ENCODE measurements at regions not wholly inside any gene's neighbourhood (a gene's known extent, or its start where the extent isn't known, plus 50 kb on each side); places are given as distances from the start of the nearest gene placed in this dataset.

DNA sequence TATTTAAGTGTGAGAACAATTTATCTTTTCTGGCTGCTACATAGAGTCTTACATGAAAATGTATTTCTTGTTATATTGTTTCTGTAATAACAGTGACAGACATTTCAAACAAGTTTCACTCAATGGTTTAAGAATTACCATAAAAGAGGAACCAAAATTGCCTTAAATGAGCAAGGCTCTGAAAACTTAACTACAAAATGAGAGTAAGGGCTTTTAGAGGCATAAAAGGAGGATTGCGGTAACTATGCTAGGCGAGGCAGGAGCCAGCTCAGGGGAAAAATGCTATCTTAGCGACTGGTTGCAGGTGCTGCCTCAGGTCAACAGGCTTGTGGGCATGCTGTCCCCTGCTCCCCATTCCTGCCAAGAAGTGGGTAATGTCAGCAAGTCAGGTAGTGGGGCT lies 81.7 kb upstream of the MSI2 start:
- Mint-ChIP-seq H3K4me3 (ENCODE audit: unreplicated experiment) (no peak overlapping the region), H3K4me1 (ENCODE audit: insufficient read depth, unreplicated experiment) (no peaks in the 10 kb centered on the region), H3K9me3 (ENCODE audit: unreplicated experiment) (no peaks in the 10 kb centered on the region), H3K36me3 (ENCODE audit: insufficient read depth, unreplicated experiment) (no peaks in the 10 kb centered on the region), H3K27me3 (ENCODE audit: insufficient read depth, unreplicated experiment) (no peaks in the 10 kb centered on the region), H3K27ac (ENCODE audit: low read depth, unreplicated experiment) (no peak overlapping the region)
- CTCF ChIA-PET = interaction anchor here (0.7 kb wide), 1 partner anchor 20 kb away, joined by 3 read pairs; no protein-coding TSS in a partner anchor
- DNase-seq (ENCODE audit: unreplicated experiment) = no peak
- intact Hi-C loops (cut with micrococcal nuclease) = no loop called here
- TF ChIP-seq, protein P1, sequence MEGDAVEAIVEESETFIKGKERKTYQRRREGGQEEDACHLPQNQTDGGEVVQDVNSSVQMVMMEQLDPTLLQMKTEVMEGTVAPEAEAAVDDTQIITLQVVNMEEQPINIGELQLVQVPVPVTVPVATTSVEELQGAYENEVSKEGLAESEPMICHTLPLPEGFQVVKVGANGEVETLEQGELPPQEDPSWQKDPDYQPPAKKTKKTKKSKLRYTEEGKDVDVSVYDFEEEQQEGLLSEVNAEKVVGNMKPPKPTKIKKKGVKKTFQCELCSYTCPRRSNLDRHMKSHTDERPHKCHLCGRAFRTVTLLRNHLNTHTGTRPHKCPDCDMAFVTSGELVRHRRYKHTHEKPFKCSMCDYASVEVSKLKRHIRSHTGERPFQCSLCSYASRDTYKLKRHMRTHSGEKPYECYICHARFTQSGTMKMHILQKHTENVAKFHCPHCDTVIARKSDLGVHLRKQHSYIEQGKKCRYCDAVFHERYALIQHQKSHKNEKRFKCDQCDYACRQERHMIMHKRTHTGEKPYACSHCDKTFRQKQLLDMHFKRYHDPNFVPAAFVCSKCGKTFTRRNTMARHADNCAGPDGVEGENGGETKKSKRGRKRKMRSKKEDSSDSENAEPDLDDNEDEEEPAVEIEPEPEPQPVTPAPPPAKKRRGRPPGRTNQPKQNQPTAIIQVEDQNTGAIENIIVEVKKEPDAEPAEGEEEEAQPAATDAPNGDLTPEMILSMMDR (IDR thresholded peaks at IDR 0.05; ENCODE audit: unreplicated experiment) = no peak
- no TSS peak for BruUV-seq (replicated peaks)
- POLR2A ChIA-PET = interaction anchor here (1.4 kb wide), 1 partner anchor 9 kb away, joined by 4 read pairs; no protein-coding TSS in a partner anchor

DNA sequence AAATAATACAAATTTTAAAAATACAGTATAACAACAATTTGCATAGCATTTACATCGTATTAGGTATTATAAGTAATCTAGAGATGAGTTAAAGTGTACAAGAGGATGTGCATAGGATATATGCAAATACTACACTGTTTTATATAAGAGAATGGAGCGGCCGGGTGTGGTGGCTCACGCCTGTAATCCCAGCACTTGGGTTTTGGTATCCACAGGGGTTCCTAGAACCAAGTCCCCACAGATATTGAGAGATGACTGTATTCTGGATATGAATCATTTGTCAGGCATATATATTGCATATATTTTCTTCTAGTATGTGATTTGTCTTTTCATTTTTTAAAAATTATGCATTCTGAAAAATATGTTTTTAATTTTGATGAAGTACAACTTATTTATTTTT lies 77.5 kb upstream of the MSI2 start:
- H3K4me3 Mint-ChIP-seq (ENCODE audit: unreplicated experiment) = no peak overlapping the region
- intact Hi-C loops (cut with micrococcal nuclease) = no loop called here
- H3K27me3 Mint-ChIP-seq (ENCODE audit: insufficient read depth, unreplicated experiment) = no peaks in the 10 kb centered on the region
- DNase-seq (ENCODE audit: unreplicated experiment) = no peak
- H3K36me3 Mint-ChIP-seq (ENCODE audit: insufficient read depth, unreplicated experiment) = no peaks in the 10 kb centered on the region
- ChIA-PET CTCF (interaction anchor here (0.6 kb wide), 1 partner anchor 655 kb away, joined by 3 read pairs; no protein-coding TSS in a partner anchor), POLR2A (no interaction called here)
- TF ChIP-seq, protein P1 (IDR thresholded peaks at IDR 0.05; ENCODE audit: unreplicated experiment) = no peak
- no peaks in the 10 kb centered on the region for H3K4me1 Mint-ChIP-seq (ENCODE audit: insufficient read depth, unreplicated experiment)
- H3K9me3 Mint-ChIP-seq (ENCODE audit: unreplicated experiment) = no peaks in the 10 kb centered on the region
- no peak overlapping the region for H3K27ac Mint-ChIP-seq (ENCODE audit: low read depth, unreplicated experiment)
- BruUV-seq (replicated peaks) = no TSS peak

DNA sequence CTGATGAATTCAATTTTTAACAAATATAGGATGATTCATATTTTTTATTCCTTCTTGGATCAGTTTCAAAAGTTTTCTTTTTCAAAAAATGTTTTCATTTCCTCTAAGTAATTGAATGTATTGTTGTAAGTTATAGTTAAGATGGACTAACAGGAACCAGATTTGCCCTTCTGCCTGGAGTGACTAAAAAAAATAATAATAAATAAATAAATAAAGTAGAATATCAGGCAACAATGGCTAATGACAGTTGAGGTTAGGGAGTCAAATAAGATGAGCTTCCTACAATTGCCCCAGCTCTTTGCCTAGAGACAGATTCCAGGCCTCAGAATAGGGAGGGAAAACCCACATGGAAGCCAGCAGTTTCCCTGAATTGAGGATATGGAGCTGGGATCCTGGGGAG lies 73.7 kb upstream of the MSI2 start:
- ChIA-PET CTCF (interaction anchor here (1.1 to 1.4 kb wide), 2 partner anchors 59 to 61 kb away, joined by 3 read pairs; no protein-coding TSS in a partner anchor), POLR2A (interaction anchor here (1.7 kb wide), 1 partner anchor 9 kb away, joined by 4 read pairs; no protein-coding TSS in a partner anchor)
- Mint-ChIP-seq H3K4me3 (ENCODE audit: unreplicated experiment) (no peak overlapping the region), H3K27me3 (ENCODE audit: insufficient read depth, unreplicated experiment) (no peaks in the 10 kb centered on the region), H3K4me1 (ENCODE audit: insufficient read depth, unreplicated experiment) (no peaks in the 10 kb centered on the region), H3K27ac (ENCODE audit: low read depth, unreplicated experiment) (peak overlapping the region; percentile 63), H3K36me3 (ENCODE audit: insufficient read depth, unreplicated experiment) (no peaks in the 10 kb centered on the region), H3K9me3 (ENCODE audit: unreplicated experiment) (no peaks in the 10 kb centered on the region)
- intact Hi-C loops (cut with micrococcal nuclease) = no loop called here
- no TSS peak for BruUV-seq (replicated peaks)
- TF ChIP-seq, protein P1 (IDR thresholded peaks at IDR 0.05; ENCODE audit: unreplicated experiment) = no peak
- no peak for DNase-seq (ENCODE audit: unreplicated experiment)

DNA sequence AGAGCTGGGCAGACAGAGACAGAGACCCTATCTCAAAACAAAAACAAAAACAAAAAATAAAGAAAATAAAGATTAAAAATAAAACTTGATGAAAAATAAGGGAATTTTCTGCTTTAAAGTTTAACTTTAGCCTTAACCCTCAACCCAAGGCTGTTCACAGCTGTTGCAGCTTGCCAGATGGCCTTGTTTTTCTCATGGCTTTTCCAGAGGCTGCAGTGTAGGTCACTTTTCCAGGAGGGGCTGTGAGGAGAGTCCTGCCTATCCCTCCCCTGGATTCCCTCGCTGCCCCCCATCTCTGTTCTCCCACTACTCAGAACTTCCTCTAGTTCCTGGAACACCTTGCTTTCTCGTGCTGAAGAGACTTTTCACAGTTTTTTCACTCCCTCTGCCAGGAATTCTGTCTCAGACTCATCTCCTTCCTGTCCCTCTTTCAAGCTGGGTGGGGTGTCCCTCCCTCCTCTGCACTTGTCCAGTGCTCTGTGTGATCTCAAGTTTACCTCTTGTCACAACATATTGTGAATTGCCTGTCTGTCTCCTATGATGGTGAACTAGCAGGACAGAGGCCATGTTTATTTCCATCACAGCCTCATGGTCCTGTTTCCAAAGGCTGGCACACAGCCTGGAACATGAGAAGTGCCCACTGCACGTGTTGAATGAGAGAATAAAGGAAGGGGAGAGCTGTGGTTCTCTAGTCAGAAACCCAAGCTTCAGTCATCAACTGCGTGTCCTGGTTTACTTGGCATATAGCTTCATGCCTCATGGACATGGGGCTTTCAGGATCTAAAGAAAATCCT lies 69.9 kb upstream of the MSI2 start:
- no TSS peak for BruUV-seq (replicated peaks)
- Mint-ChIP-seq H3K4me3 (ENCODE audit: unreplicated experiment) (no peak overlapping the region), H3K36me3 (ENCODE audit: insufficient read depth, unreplicated experiment) (no peaks in the 10 kb centered on the region), H3K4me1 (ENCODE audit: insufficient read depth, unreplicated experiment) (no peaks in the 10 kb centered on the region), H3K27ac (ENCODE audit: low read depth, unreplicated experiment) (no peak overlapping the region), H3K27me3 (ENCODE audit: insufficient read depth, unreplicated experiment) (no peaks in the 10 kb centered on the region), H3K9me3 (ENCODE audit: unreplicated experiment) (no peaks in the 10 kb centered on the region)
- intact Hi-C loops (cut with micrococcal nuclease) = no loop called here
- TF ChIP-seq, protein P1 (IDR thresholded peaks at IDR 0.05; ENCODE audit: unreplicated experiment) = no peak
- ChIA-PET CTCF (no interaction called here), POLR2A (interaction anchor here (0.7 kb wide), 1 partner anchor 19 kb away, joined by 3 read pairs; no protein-coding TSS in a partner anchor)
- DNase-seq (ENCODE audit: unreplicated experiment) = no peak
